MM.1S (cell line): ENCODE measurements at regions not wholly inside any gene's neighbourhood (a gene's known extent, or its start where the extent isn't known, plus 50 kb on each side); places are given as distances from the start of the nearest gene placed in this dataset.

Experiments used
- DNase-seq: peaks from one replicate; pipeline ENCODE4 v3.0.0-alpha.2; 2015
- H2AFZ ChIP-seq: fragments of 300-600 bp; sonication (generic); 2 replicates; pipeline ENCODE4 v1.6.0; 2016; ENCODE audit warnings: antibody characterized with exemption, low read length
- H3F3A ChIP-seq: fragments of 300-600 bp; sonication (generic); 2 replicates; pipeline ENCODE4 v1.6.1; 2016; ENCODE audit warnings: mild to moderate bottlenecking, antibody characterized with exemption, low read length, moderate library complexity, mixed read lengths; ENCODE audit not compliant: insufficient read depth
- H3K27ac ChIP-seq: fragments of 300-600 bp; sonication (generic); 2 replicates; pipeline ENCODE4 v1.5.1; 2016; ENCODE audit warnings: mild to moderate bottlenecking, low read length
- H3K27me3 ChIP-seq: fragments of 300-600 bp; sonication (generic); replicated peaks from 2 replicates; pipeline ENCODE4 v1.6.0; 2016; ENCODE audit warnings: low read length; ENCODE audit not compliant: insufficient read depth
- H3K36me3 ChIP-seq: fragments of 300-600 bp; sonication (generic); replicated peaks from 2 replicates; pipeline ENCODE4 v1.6.1; 2016; ENCODE audit warnings: mild to moderate bottlenecking, low read length, mixed read lengths; ENCODE audit not compliant: insufficient read depth
- H3K4me1 ChIP-seq: fragments of 300-600 bp; sonication (generic); 2 replicates; pipeline ENCODE4 v1.6.1; 2016; ENCODE audit warnings: low read length, mixed read lengths
- H3K4me2 ChIP-seq: fragments of 300-600 bp; sonication (generic); 2 replicates; pipeline ENCODE4 v1.6.0; 2016; ENCODE audit warnings: low read depth, low read length
- H3K4me3 ChIP-seq: fragments of 300-600 bp; sonication (generic); 2 replicates; pipeline ENCODE4 v1.5.1; 2016; ENCODE audit warnings: low read length, mixed read lengths
- H3K79me2 ChIP-seq: fragments of 300-600 bp; sonication (generic); 2 replicates; pipeline ENCODE4 v1.6.1; 2016; ENCODE audit warnings: mixed run types, low read length, mixed read lengths
- H3K9ac ChIP-seq: fragments of 300-600 bp; sonication (generic); 2 replicates; pipeline ENCODE4 v1.6.1; 2016; ENCODE audit warnings: low read length, mixed read lengths
- H3K9me2 ChIP-seq: fragments of 300-600 bp; sonication (generic); replicated peaks from 2 replicates; pipeline ENCODE4 v1.6.1; 2016; ENCODE audit warnings: mild to moderate bottlenecking, low read length, mixed read lengths; ENCODE audit not compliant: insufficient read depth
- H3K9me3 ChIP-seq: fragments of 300-600 bp; sonication (generic); replicated peaks from 2 replicates; pipeline ENCODE4 v1.6.1; 2016; ENCODE audit warnings: mild to moderate bottlenecking, low read length, mixed read lengths; ENCODE audit not compliant: insufficient read depth
- H4K20me1 ChIP-seq: fragments of 300-600 bp; sonication (generic); 2 replicates; pipeline ENCODE4 v1.6.1; 2016; ENCODE audit warnings: mild to moderate bottlenecking, low read length, moderate library complexity, mixed read lengths; ENCODE audit not compliant: insufficient read depth
- CTCF ChIP-seq: fragments of 300-600 bp; sonication (generic); IDR thresholded peaks from 2 replicates; pipeline ENCODE4 v1.5.1; 2016; ENCODE audit warnings: antibody characterized with exemption, low read length, mixed read lengths
- EZH2 ChIP-seq: fragments of 300-600 bp; sonication (generic); optimal IDR thresholded peaks from 2 replicates; pipeline ENCODE3; 2017; ENCODE audit warnings: low read depth, mild to moderate bottlenecking, antibody characterized with exemption, low read length, mixed read lengths
- EZH2phosphoT487 ChIP-seq: fragments of 300-600 bp; sonication (generic); IDR thresholded peaks from 2 replicates; pipeline ENCODE4 v1.6.1; 2018; ENCODE audit warnings: antibody characterized with exemption, low read length

GRCh38 chr4:38456096-38456495 is 207.9 kb upstream of the KLF3 start:
- peaks cover 45% of the 10 kb centered on the region for H3K4me1 ChIP-seq
- DNase-seq = no peak
- H3K9me3 ChIP-seq = no peaks in the 10 kb centered on the region
- H3K9me2 ChIP-seq = no peaks in the 10 kb centered on the region
- no peak overlapping the region for H2AFZ ChIP-seq
- peak overlapping the region; percentile 51 for H3K4me2 ChIP-seq
- no peaks in the 10 kb centered on the region for H3K27me3 ChIP-seq
- no peak for TF ChIP-seq EZH2
- TF ChIP-seq CTCF = no peak
- TF ChIP-seq EZH2phosphoT487 = no peak
- H3K27ac ChIP-seq = no peak overlapping the region
- H3K4me3 ChIP-seq = no peak overlapping the region
- no peaks in the 10 kb centered on the region for H4K20me1 ChIP-seq
- H3K79me2 ChIP-seq = no peaks in the 10 kb centered on the region
- no peaks in the 10 kb centered on the region for H3K36me3 ChIP-seq
- no peak overlapping the region for H3K9ac ChIP-seq
- peaks cover 17% of the 10 kb centered on the region for H3F3A ChIP-seq

GRCh38 chr4:38461342-38461741 is 202.7 kb upstream of the KLF3 start:
- Histone ChIP-seq H3K9ac (no peak overlapping the region), H4K20me1 (no peaks in the 10 kb centered on the region), H3K9me3 (no peaks in the 10 kb centered on the region), H3K79me2 (no peaks in the 10 kb centered on the region), H3K27ac (no peak overlapping the region), H3K4me2 (no peak overlapping the region), H3K36me3 (no peaks in the 10 kb centered on the region), H2AFZ (no peak overlapping the region), H3F3A (no peaks in the 10 kb centered on the region), H3K9me2 (no peaks in the 10 kb centered on the region), H3K27me3 (no peaks in the 10 kb centered on the region), H3K4me1 (peaks cover 1% of the 10 kb centered on the region), H3K4me3 (no peak overlapping the region)
- TF ChIP-seq EZH2 = no peak
- no peak for DNase-seq

- H3K4me2 ChIP-seq = no peak overlapping the region
- DNase-seq = no peak
- no peaks in the 10 kb centered on the region for H3K79me2 ChIP-seq
- no peak overlapping the region for H3K4me3 ChIP-seq
- no peaks in the 10 kb centered on the region for H3K4me1 ChIP-seq
- H3K27me3 ChIP-seq = no peaks in the 10 kb centered on the region
- no peaks in the 10 kb centered on the region for H3K9me3 ChIP-seq
- no peak overlapping the region for H3K27ac ChIP-seq
- H3K9ac ChIP-seq = no peak overlapping the region
- H3K9me2 ChIP-seq = no peaks in the 10 kb centered on the region
- no peaks in the 10 kb centered on the region for H4K20me1 ChIP-seq
- TF ChIP-seq EZH2 = no peak
- no peak for TF ChIP-seq CTCF
- no peak for TF ChIP-seq EZH2phosphoT487
- H2AFZ ChIP-seq = no peak overlapping the region
- no peaks in the 10 kb centered on the region for H3K36me3 ChIP-seq
- H3F3A ChIP-seq = no peaks in the 10 kb centered on the region
Observed at GRCh38 chr4:38462367-38463055, 201.5 kb upstream of the KLF3 start.

- Histone ChIP-seq H3K9ac (no peak overlapping the region), H3K36me3 (no peaks in the 10 kb centered on the region), H3K4me2 (no peak overlapping the region), H3K27me3 (no peaks in the 10 kb centered on the region), H2AFZ (no peak overlapping the region), H4K20me1 (no peaks in the 10 kb centered on the region), H3K4me1 (no peaks in the 10 kb centered on the region), H3K4me3 (no peak overlapping the region), H3K79me2 (no peaks in the 10 kb centered on the region), H3K9me3 (no peaks in the 10 kb centered on the region), H3K9me2 (no peaks in the 10 kb centered on the region), H3K27ac (no peak overlapping the region), H3F3A (no peaks in the 10 kb centered on the region)
- TF ChIP-seq EZH2phosphoT487 (no peak), CTCF (no peak), EZH2 (no peak)
- no peak for DNase-seq
Observed at GRCh38 chr4:38463268-38463958, 200.6 kb upstream of the KLF3 start.
